ENCODE measurements at regions not wholly inside any gene's neighbourhood (a gene's known extent, or its start where the extent isn't known, plus 50 kb on each side); places are given as distances from the start of the nearest gene placed in this dataset.

- peaks cover 3% of the 10 kb centered on the region in 2 experiments; a peak in 3 of 4 replicates for H3K4me1 Mint-ChIP-seq
- Histone ChIP-seq H3K4me2 (ENCODE audit: insufficient read depth, insufficient read length, low read length) (no peak overlapping the region), H3K4me1 (ENCODE audit: insufficient read depth, low read length) (no peaks in the 10 kb centered on the region), H4K91ac (ENCODE audit: insufficient read length, low read depth, low read length) (no peak overlapping the region), H3T11ph (ENCODE audit: low read length) (no peak overlapping the region), H3K9me3 (ENCODE audit: control insufficient read depth, low read depth, low read length) (no peaks in the 10 kb centered on the region), H3K9ac (ENCODE audit: extremely low read depth, insufficient read length, low read length) (no peak overlapping the region), H2BK12ac (ENCODE audit: insufficient read length, low read depth, low read length) (no peak overlapping the region), H4K5ac (ENCODE audit: insufficient read length, low read depth, low read length) (no peak overlapping the region), H2AK5ac (ENCODE audit: insufficient read length, low read length) (no peak overlapping the region), H3K4ac (ENCODE audit: low read depth, low read length) (no peak overlapping the region), H3K27me3 (ENCODE audit: insufficient read depth, low read length) (no peaks in the 10 kb centered on the region), H3K14ac (ENCODE audit: insufficient read depth, low read length) (no peak overlapping the region), H3K23ac (ENCODE audit: insufficient read length, low read depth, low read length) (no peak overlapping the region), H3K23me2 (ENCODE audit: insufficient read length, low read depth, low read length, poor library complexity, severe bottlenecking) (no peaks in the 10 kb centered on the region), H3K56ac (ENCODE audit: insufficient read length, low read depth, low read length) (no peak overlapping the region), H2BK120ac (ENCODE audit: low read depth, low read length, poor library complexity, severe bottlenecking) (no peak overlapping the region), H3K18ac (ENCODE audit: insufficient read length, low read depth, low read length) (no peak overlapping the region), H4K8ac (replicated peaks; ENCODE audit: insufficient read length, low read depth, low read length) (no peak overlapping the region), H3K79me2 (ENCODE audit: insufficient read depth, low read length) (no peaks in the 10 kb centered on the region), H2BK20ac (ENCODE audit: low read depth, low read length, poor library complexity, severe bottlenecking) (no peak overlapping the region), H4K20me1 (ENCODE audit: control insufficient read depth, insufficient read depth, insufficient read length) (no peaks in the 10 kb centered on the region), H2BK5ac (ENCODE audit: insufficient read length, low read length) (no peak overlapping the region), H2AFZ (ENCODE audit: low read length) (no peak overlapping the region), H3K79me1 (ENCODE audit: insufficient read depth, low read depth, low read length, poor library complexity, severe bottlenecking) (no peaks in the 10 kb centered on the region), H3K27ac (ENCODE audit: insufficient read length, low read depth, low read length) (no peak overlapping the region), H2BK15ac (ENCODE audit: low read depth, low read length) (no peak overlapping the region)
- no peak for TF ChIP-seq CTCF (conservative IDR thresholded peaks at IDR 0.05)
- H3K9me3 Mint-ChIP-seq = no peaks in the 10 kb centered on the region
- H3K27ac Mint-ChIP-seq = no peak overlapping the region
- no peak for DNase-seq
- no peak overlapping the region for H3K4me3 Mint-ChIP-seq
- H3K36me3 Mint-ChIP-seq (ENCODE audit: insufficient read depth in 1 of 3, low read depth in 3 of 3) = peaks cover 0 to 2% (median 0%) of the 10 kb centered on the region in 3 experiments; a peak in 1 of 7 replicates
- H3K27me3 Mint-ChIP-seq (ENCODE audit: low read depth) = no peaks in the 10 kb centered on the region
Measured at GRCh38 chr5:122718611-122719010, 56.3 kb upstream of the SNX2 start.

Data from H9 (cell line).